CD4-positive, alpha-beta T cell treated with Interleukin-4 for 1 hour (primary cell): ENCODE measurements at regions not wholly inside any gene's neighbourhood (a gene's known extent, or its start where the extent isn't known, plus 50 kb on each side); places are given as distances from the start of the nearest gene placed in this dataset.
A peak's percentile ranks its signal among the peaks of the same experiment; 100 is the strongest.
"Not testable (repeated sequence)": the region's sequence is repeated elsewhere in the genome, so short reads cannot be mapped to it uniquely, and the experiment has no call there.

ENCODE experiments used
- DNase-seq, 2 donors: peaks; one replicate each; pipeline ENCODE4 v3.0.0-alpha.2; 2020 to 2022

DNA sequence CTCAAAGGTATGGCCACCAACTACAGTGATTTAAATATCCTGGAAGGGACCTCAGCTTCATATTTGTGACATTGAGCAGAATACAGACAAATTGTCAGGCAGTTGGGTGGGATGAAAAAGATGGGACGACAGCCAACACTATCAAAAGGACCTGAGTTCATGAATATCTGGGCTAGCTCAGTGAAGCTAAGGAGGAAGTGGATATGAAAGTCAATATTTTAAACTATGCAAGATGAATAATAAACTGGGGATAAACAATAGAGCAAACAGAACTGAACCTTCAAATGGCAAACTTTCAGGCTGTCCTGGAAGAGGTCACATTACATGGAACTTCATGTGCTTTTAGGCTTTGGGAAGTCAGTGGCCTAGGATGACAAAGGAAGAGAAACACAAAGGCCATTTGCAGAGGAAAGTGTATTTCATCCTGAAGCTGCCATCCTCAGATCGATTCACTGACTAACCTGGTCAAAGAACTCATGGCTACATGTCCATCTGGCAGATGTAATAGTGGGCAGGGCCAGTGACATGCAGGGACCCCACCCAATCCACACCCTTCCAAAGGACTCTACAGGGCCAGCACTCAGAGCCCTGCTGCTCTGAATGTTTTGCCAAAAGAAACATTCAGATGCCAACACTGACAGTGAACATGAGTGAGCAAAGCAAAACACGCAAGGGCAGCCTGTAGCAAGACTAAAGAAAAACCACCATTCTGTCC is 175.7 kb downstream of the ETAA1 start:
- no peak for DNase-seq

DNA sequence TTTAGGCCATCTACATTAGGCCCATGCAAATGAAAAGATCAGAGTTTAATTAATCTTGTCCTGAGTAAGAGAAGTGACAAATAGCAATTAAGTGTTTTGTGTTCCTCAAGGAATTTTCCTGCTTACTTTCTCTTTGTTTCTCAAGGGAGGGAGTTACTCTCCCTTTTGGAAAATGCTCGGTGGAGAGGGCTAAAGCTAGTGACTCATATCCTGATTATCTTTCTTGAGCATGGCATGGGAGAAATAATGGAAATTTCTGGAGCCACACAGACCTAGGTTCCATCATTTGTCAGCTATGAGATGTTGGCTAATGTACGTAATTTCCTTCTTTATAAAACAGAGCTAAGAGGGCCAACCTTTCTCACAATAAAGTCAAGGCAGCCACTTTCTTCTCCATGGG is 177.1 kb downstream of the ETAA1 start:
- DNase-seq, result no peak

DNA sequence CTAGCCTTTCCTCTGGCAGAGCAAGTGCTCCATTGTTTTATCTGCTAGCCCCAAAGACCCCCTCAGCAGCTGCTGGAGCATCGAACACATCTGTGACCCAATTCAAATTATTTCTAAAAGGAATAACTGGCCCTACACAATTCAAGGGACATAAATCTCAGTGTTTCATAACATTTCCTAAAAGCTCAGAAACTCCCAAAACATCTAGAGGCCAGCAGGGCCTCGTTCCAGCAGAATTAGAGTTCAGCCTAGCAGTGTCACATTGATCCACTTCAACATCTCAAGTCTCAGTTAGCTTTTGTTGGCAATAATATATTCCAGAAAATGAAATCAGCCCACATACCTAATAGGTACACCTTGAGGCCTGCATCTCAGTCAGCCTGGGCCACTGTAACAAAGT is 179.1 kb downstream of the ETAA1 start:
- no peak for DNase-seq

DNA sequence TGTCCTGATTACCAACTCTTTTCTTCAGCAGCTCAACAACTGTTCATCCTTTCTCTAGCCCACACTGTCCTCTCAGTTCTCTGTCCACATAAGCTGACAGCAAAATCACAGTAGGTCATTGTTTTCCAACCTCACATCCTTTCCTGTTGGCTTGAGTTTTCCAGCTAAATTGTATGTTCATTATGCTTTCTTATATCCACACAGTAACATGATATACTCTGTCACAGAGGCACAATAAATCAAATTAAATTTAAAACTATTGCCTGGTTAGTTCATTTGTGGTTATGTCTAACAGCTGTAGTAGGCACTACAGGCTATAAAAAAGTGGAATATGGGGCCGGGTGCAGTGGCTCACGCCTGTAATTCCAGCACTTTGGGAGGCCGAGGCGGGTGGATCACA is 179.9 kb downstream of the ETAA1 start:
- DNase-seq, result no peak

DNA sequence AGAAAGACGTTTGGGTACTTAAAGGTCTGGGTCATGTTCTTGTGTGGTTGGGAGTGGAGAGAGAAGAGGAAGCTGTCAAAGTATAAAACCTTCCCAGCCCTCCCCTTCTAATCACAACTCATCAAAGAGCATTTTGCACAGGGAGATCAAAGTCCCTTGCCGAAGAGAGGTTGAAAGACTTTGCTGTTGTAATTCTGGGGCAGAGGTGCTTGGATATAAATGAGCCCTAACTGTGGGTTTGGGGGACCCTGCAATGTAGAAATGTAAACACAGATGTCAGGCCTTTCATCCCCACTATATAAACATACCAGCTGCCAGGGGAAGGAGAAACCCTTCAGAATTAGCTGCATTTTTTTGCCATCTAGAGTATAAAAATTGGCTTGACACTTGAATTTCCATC is 182.1 kb downstream of the ETAA1 start:
- no peak for DNase-seq

DNA sequence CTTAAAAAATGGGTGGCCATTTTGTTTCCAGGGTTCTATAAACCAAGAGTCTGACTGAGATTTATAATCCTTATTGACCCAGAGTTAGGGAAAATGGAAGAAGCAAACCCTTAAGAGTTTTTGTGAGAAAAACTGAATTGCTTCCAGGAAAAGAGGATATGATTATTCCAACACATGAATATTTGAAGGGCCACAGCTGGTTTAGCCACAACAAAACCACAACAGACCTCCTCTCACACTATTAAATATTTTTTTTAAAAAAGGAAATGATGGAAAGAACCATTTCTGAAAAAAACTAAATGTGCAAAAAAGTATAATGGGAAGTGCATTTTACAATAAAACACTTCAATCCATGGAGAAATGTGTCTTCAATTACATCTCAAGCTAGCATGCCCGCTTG is 182.7 kb downstream of the ETAA1 start:
- no peak for DNase-seq

DNA sequence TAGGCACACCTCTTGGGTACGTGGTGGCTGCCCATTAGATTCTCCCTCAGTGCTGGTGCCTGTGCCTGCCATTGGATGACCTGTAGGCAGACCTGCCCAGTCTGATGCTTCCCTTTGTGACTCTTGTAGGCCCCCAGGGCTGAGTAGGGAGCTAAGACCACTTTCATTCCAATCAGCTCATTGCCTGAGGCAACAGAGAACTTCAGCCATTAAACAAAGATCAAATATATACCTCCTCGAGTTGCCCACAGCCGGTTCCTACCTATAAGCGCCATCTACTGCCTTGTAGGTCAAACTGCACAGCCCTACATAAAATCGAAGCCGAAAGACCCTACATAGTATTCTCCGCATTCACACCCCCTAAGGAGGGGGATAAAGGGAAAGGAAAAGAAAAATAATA is 184.6 kb downstream of the ETAA1 start:
- no peak for DNase-seq

DNA sequence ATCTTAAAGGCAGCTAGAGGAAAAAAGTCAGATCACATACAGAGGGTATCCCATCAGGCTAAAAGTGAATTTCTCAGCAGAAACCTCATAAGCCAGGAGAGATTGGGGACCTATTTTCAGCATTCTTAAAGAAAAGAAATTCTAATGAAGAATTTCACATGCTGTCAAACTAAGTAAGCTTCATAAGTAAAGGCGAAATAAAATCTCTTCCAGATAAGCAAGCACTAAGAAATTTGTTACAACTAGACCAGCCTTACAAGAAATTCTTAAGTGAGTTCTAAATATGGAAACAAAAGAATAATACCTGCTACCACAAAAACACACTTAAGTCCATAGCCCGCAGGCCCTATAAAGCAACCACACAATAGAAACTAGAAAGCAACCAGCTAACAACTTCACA is 186.1 kb downstream of the ETAA1 start:
- DNase-seq, result no peak

DNA sequence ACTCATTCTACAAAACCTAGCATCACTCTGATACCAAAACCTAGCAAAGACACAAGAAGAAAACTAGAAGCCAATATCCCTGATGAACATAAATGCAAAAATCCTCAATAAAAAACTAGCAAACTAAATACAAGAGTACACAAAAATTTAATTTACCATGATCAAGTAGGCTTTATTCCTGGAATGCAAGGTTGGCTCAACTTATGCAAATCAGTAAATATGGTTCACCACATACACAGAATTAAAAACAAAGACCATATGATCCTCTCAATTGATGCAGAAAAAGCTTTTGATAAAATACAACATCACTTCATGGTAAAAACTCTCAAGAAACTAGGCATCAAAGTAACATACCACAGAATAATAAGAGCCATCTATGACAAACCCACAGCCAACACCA is 188.3 kb downstream of the ETAA1 start:
- no peak for DNase-seq

DNA sequence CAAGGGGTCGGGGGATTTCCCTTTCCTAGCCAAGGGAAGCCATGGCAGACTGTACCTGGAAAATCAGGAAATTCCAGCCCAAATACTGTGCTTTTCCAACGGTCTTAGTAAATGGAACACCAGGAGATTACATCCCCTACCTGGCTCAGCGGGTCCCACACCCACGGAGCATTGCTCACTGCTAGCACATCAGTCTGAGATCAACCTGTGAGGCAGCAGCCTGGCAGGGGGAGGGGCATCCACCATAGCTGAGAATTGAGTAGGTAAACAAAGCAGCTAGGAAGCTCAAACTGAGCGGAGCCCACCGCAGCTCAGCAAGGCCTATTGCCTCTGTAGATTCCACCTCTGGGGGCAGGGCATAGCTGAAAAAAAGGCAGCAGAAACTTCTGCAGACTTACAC is 192.0 kb downstream of the ETAA1 start:
- not testable (repeated sequence) for DNase-seq

DNA sequence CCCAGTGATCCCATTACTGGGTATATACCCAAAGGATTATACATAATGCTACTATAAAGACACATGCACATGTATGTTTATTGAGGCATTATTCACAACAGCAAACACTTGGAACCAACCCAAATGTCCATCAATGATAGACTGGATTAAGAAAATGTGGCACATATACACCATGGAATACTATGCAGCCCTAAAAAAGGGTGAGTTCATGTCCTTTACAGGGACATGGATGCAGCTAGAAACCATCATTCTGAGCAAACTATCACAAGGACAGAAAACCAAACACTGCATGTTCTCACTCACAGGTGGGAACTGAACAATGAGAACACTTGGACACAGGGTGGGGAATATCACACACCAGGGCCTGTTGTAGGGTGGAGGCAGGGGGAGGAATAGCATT is 197.4 kb downstream of the ETAA1 start:
- not testable (repeated sequence) for DNase-seq

DNA sequence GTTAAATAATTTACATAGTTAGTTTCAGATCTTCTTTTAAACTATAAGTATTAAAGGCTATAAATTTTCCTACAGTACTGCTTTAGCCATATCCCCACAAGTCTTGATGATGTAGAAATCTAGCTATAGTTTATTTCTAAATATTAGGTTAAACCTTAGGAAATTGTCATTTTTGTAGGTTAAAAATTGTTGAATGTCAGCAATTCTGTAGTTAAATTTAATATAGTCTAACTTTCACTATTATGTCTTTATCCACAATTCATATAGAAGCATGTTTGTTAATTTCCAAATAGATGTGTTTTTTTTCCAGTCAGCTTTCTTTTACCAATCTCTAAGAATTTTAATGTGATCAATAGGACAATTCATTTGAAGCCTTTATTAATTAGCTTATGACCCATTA is 199.7 kb downstream of the ETAA1 start:
- DNase-seq, result no peak

DNA sequence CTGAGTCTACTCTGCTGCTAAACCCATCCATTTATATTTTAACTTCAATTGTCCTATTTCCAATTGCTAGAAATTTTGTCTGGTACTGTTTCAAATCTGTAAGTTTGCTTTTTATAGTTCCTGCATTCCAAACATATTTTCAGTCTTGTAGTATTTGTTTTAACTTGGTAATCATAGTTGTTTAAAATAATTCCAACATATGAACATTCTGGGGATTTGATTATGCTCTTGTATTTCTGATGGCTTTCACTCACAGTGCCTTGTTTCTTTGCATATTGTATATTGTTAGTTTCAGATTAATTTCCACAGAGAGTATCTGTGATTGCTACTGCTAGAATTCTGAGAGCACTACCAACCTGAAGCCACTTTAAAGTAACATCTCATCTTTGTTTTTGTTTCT is 202.4 kb downstream of the ETAA1 start:
- DNase-seq, result no peak

DNA sequence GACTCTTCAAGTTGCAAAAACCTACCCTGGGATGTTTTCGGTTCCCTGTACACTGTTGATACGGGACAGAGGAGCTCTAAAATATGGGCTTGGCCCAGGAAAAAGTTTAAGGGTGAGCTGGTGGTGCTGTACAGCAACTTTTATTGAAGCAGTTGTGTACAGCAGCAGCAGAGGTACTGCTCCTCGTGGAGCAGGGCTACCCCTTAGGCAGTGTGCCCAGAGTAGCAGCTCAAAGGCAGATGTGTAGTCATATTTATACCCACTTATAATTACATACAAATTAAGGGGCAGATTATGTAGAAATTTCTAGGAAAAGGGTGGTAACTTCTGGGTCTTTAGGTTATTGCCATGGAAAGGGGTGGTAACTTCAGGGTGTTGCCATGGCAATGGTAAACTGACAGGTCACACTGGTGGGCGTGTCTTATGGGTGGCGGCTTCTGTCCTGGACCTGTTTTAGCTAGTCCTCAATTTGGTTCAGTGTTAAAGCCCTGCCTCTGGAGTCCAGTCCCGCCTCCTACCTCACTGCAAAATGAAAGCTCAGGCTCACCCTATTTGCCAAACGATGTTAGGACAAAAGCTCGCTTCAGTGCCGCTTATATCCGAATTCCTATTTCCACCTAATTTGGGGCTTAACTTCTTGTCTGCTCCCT is 203.2 kb downstream of the ETAA1 start:
- no peak for DNase-seq

DNA sequence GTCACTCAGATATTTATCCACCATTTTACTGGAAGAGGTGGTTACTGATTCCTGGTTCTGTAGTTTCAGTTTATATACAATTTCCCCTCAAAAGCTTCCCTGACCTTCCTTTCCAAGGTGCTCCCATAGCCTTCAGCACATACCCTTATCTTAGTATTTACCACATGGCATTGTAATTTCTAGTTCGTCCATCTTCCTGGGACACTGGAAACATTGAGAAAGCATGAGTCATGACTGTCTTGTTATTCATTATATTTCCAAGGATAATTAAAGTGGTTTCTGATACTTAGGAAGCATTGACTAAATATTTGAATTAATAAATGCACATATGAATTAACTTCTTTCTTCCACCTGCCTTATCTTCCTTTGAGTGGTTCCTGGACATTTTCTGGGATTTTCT is 203.8 kb downstream of the ETAA1 start:
- DNase-seq, result no peak

DNA sequence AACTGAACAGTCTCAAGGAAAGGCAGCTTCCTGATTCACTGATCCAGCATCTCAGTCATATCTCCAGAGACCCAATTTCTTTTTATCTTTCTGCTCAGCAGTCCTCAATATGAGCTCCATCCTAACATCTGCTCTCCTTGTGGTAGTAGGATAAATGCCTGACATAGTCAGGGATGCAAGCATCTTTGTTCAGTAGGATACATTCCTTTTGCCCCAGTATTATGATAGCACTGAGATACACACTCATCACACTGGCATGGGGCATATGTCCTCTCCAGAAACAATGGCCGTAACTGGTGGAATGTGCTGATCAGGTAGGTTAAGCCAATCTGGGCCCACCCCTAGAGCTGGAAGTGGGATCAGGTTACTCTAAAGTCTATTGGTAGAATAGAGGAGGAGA is 207.2 kb downstream of the ETAA1 start:
- DNase-seq, result no peak

DNA sequence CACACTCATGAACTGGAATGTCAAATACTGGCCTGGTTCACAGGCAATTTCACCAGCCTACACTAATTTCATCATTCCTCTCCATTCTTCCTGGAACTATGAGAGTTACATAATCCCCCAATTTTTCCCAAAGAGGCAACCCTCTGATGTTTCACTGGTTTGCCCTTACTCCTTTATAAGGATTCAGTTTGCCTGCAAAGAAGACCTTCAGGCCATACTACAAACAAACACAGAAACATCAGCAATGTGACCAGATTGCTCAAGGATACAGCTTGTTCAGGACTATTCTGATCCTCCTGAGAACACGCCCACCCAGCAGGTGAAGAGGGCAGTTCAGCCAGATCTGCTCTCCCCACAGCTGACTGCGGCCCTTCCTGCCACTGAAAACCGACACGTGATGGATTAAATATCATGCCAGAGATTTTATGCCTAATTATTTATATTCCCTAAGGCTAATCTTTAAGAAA is 215.5 kb downstream of the ETAA1 start:
- no peak for DNase-seq

DNA sequence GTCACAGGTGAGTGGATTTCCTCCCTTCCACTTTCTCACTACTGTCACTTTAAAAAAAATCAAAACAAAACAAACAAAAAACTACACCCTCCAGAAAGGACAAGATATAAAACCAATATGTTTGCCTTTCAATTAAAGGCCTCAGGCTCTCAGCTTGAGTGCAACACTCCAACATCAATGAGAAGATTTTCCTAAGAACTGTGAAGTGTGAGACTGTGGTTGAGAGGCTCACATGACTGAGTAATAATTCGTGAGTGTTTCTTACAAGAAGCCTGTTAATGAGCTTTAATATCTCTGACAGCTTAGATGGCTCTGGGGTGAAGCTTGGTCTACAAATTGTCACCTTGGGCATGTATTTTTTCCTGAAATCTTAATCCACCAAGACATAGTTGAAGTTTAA is 216.1 kb downstream of the ETAA1 start:
- DNase-seq, result no peak

DNA sequence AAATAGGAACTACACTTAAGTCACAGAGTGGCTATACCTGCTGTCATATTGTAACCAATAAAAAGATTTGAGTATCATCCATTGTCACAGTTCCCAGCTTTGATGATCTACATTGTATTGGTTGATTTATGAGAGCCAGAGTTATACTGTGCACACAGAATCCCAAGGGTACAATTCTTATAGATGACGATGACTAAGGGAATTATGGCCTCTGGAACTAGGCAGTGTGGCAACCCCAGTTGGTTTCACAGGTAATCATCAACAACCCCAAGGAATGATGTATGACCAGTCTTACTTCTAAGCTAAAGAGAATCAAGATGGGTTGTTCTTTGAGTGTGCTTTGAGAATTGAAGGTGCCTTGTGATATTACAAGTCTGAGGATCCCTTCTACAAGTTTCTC is 217.3 kb downstream of the ETAA1 start:
- no peak for DNase-seq

DNA sequence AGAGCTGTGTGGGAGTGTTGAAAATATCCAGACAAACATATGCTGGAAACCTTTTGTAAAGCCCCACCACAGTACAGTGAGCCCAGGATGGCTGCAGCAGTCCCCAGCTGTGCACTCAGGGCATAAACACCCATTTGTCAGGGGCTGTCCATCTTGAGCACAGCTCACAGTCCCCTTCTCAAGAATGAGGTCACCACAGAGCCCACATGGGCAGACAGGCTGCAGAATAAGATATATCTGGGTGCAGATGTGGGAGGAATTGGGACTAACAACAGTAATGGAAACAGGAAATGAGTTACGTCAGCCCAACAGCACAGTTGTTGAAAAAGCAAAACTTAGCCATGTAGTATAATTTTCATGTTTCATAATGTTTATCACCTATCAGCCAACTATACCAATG is 219.6 kb downstream of the ETAA1 start:
- DNase-seq, result peak; percentile 0 to 11

DNA sequence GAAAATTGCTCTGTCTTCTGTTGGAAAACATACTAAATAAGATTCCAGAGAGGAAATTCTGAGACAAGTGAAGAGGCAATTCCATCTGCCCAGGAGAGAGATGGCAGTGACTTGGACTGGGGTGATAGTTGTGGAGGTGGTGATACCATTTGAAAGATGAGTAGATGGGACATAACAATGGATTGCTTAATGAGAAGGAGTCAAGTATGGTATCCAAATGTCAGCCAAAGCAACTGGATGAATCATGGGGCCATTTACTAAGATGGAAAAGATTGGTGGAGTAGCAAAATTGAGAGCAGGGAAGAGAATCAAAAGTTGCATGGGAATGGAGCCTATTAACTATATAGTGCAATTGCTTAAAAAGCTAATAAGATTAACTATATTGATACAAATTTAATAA is 222.1 kb downstream of the ETAA1 start:
- no peak for DNase-seq

DNA sequence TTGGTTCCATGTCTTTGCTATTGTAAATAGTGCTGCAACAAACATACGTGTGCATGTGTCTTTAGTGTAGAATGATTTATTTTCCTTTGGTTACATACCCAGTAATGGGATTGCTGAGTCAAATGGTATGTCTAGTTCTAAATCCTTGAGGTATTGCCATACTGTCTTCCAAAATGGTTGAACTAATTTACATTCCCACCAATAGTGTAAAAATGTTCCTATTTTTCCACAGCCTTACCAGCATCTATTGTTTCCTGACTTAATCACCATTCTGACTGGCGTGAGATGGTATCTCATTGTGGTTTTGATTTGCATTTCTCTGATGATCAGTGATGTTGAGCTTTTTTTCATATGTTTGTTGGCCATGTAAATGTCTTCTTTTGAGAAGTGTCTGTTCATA is 226.6 kb downstream of the ETAA1 start:
- not testable (repeated sequence) for DNase-seq

DNA sequence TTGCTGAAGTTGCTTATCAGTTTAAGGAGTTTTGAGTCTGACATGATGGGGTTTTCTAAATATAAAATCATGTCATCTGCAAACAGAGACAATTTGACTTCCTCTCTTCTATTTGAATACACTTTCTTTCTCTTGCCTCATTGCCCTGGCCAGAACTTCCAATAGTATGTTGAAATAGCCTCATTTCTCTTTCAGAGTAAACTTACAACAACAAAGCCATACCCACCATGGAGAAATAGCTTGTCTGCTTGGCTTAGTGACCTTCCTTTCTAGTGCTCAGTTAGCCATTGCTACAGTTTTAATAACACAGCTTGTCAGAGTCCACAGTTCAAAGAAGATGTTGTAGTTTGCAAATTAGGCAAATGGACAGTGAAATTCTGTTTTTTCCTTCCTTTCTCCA is 228.0 kb downstream of the ETAA1 start:
- no peak for DNase-seq

DNA sequence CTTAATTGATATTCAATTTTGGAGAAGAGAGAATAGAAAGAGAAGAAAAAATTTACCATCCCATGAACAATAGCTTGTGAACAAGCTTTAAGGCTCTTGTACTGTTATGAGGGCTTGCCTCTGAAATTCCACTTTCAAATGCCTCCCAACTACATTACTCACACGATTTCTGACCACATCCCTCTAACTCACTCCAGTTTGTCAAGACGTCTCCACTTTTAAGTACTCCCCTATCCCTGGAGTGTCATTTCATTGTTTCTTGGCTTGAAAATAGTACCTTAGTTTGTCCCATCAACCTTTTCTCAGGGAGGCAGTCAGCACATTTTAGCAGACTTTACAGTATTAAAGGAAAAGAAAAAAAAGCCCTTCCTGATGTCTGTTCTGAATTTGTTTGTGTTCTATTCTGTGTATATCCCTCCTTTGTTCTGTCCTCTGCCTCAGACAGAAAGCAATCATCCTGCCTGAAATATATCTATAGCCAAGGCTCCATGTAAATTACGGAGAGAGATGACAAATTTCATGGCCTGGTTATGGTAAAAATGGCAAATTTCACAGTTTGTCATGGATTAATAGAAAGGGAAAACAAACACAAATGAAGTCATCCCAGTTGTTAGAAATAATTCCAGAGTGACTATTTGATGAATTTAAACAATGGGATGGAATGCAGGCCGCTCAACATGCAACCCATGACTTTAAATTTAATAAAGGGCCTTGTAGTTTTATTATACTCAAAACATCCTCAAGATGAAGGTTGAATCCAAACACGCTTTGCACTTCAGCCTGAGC is 228.8 kb downstream of the ETAA1 start:
- no peak for DNase-seq
